Stimulated activated CD4-positive, alpha-beta T cell treated with anti-CD3 and anti-CD28 coated beads, Interleukin-1b, Interleukin-23, amount 100 ng/mL, for 1 hour (primary cell): ENCODE measurements at regions not wholly inside any gene's neighbourhood (a gene's known extent, or its start where the extent isn't known, plus 50 kb on each side); places are given as distances from the start of the nearest gene placed in this dataset.

ENCODE experiments used
- DNase-seq, 2 donors: peaks; one replicate each; pipeline ENCODE4 v3.0.0-alpha.2; 2020; ENCODE audit warnings: low read depth in 2 of 2

DNA sequence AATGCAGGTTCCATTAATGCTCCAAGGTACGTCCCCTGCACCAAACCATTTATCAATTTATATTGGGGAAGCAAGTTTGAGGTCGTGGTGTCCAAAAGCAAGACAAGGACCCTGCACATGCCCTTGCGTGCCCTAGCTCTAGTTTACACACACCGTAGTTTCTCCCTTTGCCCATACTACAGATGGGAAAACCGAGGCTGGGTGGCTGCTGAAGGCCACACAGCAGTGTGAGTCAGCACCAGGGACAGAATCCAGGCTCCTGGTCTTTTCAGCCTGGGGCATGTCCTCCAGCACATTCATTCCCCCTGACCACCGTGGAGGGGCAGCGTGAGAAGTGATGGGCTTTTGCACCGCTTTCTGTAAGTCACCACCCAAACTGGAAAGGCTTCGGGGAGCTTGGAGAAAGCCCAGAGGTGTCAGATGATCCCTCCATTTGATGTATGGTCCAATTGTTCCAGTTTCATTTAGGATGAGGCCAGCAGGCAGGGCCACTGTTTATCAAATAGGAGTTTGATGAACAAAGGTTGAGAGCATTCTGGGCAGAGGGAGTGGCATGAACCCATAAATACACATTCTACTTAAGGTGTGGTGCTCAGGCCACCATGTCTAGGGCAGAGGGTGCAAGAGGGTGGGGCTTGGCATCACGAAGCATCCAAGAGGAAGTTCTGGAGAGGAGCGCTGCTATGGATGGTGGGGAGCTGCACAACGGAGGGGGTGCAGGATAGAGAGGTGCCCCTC is 274.1 kb downstream of the HAUS1 start:
- DNase-seq: no peak

DNA sequence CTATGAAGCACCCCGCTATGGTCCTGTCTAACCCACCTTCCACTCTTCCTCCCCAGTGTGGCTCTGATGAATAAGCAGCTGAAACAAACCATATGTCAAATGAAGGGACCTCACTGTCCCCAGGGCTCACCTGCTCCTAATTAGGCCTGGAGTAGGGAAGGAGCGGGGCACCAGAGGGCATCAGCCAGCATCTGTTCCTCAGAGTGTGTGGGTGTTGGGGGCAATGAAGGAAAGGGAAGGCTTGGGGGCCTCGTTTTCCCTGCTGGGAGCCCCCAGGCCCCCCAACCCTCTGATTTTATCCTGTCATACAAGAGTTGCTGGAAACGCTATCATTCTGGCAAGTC is 274.7 kb downstream of the HAUS1 start:
- DNase-seq: no peak

DNA sequence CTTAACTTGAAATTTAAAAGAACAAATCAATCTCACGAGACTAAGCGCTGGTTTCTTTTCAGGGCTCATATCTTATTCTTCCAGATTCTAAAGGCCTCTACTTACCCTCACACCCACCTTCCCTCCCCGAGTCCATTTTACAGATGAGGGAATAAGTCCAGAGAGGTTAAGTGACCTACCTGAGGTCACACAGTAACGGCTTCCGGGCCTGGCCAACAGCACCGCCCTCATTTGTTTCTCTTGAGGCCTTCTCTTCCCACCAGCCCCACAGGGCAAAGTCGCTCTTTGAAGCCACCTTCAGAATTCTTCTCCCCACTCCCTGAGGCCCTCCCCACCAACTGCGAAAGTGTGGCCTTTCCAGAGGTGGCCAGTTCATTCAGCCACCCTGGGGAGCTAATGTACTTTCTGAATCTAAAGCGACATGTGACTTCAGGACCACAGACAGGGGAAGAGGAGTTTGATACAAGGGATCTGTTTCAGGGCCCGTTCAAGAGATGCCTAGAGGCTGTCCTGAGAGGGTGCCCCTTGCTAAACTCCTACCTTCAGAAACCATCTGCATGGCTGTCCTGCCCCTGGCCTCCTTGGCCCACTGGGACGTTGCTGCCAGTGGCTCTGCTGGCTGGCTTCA is 275.3 kb downstream of the HAUS1 start:
- DNase-seq: no peak

DNA sequence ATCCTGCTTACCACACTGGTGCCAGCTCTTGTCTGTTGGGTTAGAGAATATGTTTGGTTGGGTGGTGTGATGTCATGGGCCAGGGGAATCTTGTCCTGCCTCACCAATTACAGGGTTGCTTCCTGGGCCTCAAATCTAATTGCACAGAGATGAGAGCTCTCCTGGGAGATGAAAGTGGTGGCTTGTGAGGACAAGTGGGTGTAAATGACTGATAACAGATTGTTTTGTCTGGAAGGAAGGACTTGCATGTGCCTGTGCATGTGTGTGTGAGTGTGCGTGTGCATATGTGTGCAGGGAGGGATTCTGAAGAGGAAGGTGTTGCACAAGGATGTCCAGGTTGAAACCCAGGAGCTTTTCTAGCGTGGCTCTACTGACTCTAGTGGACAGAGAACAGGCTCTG is 271.9 kb downstream of the LOXHD1 start:
- no peak for DNase-seq

DNA sequence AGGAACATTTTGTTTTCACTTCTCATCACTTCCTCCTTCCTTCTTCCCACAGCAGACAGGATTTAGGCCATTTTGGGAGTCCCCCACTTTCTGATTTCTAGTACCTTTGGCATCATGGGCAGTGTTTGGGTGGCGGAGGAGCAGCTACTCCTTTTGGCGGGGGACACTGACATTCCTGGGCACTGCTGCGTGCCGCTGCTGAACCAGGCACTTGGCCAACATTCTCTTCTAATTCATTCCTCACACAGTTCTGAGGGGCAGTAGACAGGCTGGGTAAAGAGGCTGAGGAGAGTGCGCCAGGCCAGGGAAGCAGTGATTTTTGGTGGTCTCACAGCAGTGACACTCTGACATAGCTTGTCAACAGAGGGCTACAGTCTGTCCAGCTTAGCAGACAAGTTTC is 270.2 kb downstream of the LOXHD1 start:
- no peak for DNase-seq

DNA sequence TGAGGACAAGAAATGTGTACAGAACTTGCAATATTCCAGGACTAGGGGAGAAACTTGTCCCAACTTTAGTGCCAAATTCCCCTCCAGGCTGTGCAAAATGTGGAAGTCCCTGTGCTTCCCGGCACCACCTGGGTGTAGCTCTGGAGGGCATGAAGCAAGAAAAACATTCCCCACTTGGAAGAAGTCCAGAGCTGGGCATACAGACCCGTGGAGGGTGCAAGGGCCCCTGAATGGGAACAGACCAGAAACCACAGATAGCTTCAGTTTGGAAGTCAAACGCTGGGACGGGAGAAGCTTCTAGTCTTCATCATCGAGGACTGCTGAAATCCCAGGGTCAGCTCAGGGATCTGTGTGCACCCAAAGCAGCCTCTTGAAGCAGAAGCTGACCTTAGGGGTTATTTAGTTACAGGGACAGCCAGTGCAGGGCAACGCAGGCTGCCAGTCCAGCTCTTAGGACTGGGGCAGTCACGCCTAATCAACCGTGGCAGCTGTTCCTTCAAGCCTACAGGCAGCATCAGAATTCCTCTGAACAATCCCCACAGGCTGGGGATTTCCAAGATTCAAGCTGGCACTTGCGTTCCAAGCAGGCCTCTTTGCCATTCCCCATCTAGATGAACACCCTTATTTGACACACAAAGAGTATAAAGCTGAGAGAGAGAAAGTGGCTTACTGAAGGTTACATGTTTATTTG is 269.4 kb downstream of the LOXHD1 start:
- DNase-seq: no peak

DNA sequence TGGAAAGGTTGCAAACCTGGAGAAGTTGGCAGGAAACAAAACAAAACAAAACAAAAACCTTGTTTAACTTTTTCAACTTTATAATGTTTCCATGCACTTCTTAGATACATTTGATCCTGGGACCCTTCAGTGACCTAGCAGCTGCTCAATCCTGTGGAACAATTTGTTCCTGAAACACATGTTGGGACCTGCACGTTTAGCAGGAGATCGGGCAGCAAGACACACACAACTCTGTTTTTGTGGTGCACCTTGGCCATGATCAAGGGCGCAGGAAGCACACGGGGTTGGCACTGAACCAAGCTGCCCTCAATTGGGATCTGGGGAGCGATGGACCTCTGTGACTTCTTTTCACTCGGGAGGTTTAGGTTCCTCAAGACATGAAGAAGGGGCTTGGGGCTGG is 268.7 kb downstream of the LOXHD1 start:
- DNase-seq: no peak

DNA sequence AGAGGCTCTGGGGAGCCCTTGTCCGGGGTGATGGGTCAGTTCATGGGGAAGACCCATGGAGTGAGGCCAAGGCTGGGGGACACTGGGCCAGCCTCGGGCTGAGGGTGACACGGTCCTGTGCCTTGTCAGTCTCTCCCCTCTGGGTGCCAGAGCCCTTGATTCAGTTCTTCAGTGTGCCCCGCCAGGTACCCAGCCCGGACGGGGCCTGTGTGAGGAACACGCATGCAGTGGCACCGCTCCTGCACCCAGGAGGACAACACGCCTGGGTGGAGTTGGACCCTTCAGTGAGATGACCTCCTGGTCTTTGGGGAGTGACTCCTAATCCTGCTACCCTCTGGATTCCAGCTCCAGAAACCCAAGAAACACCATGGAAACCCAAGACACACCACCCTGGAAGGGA is 264.4 kb downstream of the LOXHD1 start:
- no peak for DNase-seq

DNA sequence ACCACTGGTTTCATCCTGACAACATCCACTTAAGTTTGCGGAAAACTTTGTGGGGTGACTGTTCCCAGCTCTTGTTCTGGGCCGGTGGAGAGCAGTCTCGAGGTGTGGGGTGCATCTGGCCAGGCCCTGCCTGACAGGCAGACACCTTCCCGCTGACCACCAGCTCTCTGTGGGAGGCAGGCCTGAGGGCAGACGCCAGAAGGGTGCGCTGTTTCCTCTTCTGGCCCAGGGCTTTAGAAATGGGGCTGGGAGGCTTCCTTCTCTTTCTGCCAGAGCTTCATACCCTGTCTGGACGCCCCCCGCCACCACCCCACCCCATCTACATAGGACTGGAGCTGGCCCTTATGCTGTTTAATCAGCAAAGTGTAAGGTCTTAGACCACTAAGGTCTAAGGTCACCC is 263.8 kb downstream of the LOXHD1 start:
- DNase-seq: no peak

DNA sequence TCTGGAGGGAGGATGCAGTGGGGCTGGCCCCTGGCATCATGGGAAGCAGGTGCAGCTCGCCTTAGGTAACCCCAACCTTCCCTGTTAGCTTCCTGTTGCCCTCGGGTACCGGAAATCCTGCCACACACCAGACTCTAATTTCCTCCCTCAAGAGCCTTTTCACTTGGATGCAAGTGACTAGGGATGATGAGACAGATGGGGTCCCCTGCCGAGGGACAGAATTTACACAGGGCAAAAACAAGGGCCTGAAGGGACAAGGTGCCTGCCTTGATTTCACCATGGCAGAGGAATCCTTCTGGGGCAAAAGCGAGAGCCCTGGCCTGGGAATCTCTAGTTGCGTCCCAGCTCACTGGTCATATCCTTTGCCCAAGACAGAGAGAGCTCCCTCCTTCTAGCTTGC is 263.1 kb downstream of the LOXHD1 start:
- DNase-seq: no peak

DNA sequence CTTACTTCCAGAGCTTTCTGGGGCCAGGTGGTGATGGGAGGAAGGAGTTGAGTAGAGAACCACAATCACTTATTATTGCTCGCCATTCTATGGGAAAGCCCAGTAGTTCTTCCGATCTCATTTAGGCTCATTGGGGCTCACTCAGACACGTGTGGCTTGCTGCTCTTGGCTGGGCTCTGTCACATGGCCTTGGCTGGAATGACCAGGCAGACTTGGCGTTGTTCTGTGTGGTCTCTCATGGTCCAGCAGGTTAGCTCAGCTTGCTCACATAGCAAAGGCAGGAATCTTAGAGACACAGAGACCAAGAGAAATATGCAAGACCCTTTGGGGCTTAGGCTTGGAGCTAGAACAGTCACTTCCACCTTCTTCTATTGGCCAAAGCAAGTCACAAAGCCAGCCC is 261.2 kb downstream of the LOXHD1 start:
- DNase-seq: no peak

DNA sequence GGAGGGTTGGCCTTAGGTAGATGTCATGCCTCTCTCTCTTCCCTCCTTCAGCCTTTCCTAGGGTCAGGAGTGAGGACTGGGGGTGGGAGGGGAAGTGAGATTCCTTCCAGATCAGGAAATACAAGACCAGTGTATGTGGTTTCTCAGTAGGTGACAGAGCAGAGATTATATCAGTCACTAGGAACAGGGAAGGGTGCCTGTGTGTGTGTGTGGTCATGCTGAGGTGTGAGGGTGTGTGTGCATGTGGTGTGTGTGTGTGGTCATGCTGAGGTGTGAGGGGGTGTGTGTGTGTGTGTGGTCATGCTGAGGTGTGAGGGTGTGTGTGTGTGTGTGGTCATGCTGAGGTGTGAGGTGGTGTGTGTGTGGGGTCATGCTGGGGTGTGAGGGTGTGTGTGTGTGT is 259.8 kb downstream of the LOXHD1 start:
- DNase-seq: no peak

DNA sequence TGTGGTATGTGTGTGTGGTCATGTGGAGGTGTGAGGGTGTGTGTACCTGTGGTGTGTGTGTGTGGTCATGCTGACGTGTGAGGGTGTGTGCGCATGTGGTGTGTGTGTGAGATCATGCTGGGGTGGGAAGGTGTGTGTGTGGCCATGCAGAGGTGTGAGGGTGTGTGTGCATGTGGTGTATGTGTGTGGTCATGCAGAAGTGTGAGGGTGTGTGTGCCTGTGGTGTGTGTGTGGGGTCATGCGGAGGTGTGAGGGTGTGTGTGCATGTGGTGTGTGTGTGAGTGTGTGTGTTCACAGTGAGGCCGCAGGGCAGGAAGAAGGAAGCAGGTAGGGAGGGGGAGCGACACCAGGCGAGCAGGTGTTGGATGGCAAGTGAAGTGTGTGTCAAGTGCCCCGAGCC is 259.0 kb downstream of the LOXHD1 start:
- DNase-seq: no peak

DNA sequence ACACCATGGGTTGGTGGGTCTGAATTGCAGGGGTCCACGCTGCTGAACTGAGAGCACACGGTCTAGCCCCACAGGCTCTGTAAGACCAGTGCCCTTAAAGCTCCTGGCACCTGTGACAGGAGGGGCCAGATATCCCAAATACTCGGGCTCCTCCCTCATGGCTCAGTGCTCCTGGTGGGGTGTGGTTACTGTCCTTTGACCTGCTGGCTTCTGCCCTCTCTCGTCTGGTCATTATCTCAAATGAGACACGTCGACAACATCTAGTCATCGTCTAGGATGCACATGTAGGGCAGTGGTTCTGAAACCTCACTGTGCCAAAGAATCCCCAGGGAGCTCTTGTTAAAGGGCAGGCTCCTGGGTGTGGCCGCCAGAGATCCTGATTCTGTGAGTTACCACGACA is 258.4 kb downstream of the LOXHD1 start:
- no peak for DNase-seq

DNA sequence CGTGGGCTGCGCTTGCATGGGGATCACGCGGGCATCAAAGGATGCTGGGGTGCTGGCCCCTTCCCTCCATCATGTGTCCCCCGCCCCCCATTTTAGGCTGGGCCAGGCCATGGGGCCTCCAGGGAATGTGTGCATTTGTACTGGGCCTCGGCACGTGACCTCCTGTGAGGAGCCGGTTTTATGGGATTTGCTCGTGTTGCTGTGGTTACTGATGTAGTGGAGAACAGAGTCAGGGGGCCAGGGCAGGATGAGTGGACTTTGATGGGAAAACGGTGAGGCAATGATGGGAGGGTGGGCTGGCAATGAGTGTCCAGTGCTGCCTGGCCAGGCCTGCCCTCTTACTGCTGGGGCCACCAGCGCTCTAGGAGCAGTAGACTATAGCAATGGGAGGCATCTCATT is 257.7 kb downstream of the LOXHD1 start:
- DNase-seq: no peak

DNA sequence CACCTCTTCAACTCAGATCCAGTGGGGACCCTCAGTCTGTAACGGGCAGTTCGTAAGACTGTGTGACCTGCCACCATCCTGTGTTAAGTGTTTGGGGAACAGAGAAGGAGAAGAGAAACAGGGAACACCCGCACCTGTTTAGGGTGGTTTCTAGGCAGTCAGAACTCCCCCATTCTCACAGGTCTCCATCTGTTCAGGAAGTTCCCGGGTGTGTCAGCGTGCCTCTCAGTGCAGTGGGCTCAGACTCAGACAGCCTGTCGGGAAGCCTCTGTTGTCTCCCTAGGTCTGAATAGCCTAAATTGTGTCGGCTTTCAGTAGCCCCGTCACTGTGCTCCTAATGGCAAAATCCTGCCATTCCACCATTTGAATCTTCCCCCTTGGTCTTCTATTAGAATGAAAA is 256.6 kb downstream of the LOXHD1 start:
- no peak for DNase-seq

DNA sequence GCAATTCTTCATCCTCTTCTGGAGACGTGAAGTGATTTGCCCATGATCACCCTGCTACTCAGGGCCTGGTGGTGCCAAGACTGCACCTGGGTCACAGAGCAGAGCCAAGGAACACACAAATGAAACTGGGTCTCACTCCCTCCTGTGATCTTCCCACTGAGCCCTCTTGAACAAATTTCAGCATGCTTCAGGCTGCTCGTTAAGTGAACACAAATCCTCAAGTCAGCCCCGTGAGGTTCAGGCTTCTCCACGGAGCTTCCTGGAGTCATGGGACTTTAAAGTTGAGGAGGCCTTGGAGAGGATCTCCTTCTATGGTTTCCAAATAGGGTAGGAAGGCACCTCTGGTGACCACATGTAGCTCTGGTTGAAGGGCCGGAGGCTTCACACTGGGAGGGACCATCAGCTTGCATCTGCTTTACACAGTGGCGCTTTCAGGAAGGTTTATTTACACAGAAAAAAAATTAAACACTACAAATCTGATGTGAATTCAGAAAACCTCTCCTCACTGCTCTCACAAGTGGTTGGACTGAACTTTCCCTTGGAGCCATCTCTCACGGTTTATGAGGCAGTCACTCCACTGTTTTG is 255.4 kb downstream of the LOXHD1 start:
- DNase-seq: no peak

DNA sequence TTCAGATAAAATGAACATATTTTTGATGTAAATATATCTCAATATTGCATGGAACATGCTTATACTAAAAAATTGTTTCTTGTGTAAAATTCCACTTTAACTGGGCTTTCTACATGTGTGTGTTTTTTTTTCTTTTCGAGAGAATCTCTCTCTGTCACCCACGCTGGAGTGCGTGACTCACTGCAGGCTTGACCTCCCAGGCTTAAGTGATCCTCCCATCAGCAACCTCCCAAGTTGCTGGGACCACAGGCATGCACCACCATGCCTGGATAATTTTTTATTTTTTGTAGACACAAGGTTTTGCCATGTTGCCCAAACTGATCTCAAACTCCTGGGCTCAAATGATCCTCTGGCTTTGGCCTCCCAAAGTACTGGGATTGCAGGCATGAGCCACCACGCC is 254.6 kb downstream of the LOXHD1 start:
- DNase-seq: no peak

DNA sequence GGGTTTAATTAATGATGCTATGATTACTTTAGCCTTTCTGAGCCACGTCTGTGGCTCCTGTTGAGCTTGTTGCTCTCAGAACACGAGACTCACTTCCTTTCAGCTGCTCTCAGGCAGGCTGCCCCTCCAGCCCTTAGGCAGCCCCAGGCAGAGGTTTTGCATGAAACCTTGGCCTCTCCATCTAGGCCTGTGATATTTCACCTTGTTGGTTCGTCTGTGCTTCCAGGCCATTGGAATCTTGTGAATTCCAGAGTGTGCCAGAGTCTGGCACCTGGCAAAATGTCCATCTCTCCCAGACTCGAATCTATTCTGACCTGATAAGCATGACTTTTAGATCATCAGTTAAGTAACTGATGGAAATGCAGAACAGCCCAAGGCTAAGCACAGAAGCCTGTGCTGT is 254.1 kb downstream of the LOXHD1 start:
- no peak for DNase-seq

DNA sequence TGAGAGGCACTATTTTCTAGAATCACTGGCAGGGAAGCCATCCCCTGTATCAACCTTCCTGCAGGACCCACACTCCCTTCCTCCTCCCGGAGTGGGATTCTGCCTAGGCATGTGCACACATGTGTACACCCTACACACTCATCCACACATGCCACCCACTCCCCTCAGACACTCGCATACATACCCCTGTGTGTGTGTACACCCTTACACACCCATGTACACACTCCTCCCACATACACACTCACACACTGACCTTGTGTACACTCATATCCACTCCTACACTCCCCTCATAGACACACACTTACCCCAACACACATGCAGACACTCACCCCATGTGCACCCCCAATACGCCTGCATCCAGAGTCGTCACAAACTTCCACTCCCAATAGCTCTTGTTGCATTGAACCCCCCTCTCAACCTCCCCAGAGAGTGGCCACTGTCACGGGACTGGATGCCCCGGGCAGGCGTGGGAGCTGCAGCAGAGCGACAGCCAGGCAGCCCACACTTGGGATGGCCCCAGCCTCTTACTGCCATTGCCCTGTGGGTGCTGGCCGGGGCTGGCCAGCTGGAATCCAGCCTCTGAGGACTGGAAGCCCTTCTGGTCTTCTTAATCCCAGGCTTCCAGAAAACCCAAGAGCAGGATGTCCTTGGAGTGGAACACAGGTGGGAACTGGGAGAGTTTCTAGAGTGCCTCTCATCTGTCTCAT is 251.0 kb downstream of the LOXHD1 start:
- no peak for DNase-seq

DNA sequence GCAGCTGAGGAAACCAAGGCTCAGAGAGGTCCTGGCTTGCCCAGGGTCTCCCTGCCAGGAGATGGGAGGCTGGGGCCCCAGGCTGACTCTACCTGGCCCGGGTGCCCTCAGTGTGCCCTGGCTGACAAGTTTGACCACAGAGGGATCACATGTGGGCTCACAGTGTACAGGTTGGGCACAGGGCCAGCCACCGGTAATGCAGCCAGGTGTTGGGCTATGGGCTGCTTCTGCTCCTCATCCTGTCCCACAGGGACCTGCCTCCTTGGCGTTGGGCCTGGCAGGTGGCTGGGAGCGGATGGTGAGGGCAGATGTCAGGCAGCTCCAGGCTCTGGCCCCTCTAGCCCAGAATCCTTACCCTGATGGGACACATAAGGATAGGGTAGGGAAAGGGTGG is 250.5 kb downstream of the LOXHD1 start:
- DNase-seq: no peak

DNA sequence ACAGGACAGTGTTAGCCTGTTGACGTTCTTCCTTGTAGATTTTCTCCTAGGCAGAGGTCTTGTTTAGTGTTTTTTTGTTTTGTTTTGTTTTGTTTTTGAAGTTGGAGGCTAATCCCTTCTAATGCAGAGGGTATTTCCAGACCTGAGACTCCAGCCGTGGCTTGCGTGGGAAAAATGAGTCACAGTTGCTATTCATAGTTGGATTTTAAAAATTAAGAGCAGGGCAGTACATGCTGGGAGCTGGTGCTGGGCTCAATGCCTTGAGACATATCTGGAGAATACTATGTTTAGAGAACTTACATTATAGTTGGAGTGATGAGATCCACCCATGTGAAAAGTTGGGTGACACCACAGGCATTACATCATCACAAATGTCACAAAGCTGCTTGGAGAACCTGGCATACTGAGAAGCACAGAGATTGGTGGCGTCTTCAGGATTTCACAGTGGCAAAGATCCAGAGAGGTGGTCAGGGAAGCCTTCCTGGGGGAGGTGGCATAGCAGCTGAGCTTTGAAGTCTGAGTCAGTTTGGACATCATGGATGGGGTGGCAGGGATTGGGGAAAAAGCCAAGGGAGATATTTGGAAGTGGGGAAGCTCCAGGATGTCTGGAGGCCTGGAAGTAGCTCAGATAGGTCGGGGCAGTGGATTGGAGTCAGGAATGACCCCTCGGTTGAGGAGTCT is 249.4 kb downstream of the LOXHD1 start:
- no peak for DNase-seq
